COLO829 (cell line): ENCODE measurements at regions not wholly inside any gene's neighbourhood (a gene's known extent, or its start where the extent isn't known, plus 50 kb on each side); places are given as distances from the start of the nearest gene placed in this dataset.

Experiments used
- DNase-seq: peaks from one replicate; pipeline ENCODE4 v3.0.0; 2012; ENCODE audit warnings: low spot score

GRCh38 chr2:37425408-37425807, 81.0 kb downstream of the QPCT start:
- no peak for DNase-seq

- DNase-seq = no peak
Observed at GRCh38 chr2:37427241-37427640, 82.8 kb downstream of the QPCT start.

DNA sequence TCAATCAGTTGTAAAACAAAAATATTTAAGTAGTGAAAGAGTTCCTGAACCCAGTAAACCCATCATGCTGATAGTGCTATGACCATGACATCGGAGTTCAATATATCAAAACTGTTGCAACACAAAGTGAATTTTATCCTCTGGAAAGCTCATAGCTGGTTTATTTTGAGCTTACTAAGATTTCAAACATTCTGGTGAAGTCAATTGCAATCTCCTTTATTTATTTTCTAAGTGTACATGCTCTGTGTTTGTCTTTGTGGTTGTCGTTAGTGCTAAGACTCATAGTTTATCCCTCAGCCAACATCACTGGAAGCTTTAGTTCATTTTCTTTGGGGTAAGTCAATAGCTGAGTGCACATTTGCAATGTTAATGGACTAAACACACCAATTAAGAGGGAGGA, 91.9 kb downstream of the QPCT start:
- DNase-seq = no peak

DNA sequence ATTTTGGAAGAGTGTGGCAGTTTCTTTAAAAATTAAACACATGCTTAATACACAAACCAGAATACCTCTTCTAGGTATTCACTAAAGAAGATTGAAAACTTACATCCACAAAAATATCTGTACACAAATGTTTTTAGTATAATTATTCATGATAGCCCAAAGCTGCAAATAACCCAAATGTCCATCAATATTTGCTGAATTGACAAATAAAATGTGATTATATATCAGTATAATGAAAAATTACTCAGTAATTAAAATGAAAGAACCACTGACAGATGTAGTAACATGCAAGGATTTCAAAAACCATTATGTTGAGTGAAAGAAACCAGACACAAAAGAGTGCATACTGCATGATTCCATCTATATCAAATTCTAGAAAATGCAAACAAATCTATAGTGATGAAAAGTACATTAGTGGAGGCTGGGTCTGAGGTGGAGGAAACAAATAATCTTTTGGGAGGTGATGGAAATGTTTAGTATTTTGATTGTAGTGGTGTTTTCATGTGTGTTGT, 94.8 kb downstream of the QPCT start:
- no peak for DNase-seq

- DNase-seq = no peak
Observed at GRCh38 chr2:37441055-37441454, 96.6 kb downstream of the QPCT start.

DNA sequence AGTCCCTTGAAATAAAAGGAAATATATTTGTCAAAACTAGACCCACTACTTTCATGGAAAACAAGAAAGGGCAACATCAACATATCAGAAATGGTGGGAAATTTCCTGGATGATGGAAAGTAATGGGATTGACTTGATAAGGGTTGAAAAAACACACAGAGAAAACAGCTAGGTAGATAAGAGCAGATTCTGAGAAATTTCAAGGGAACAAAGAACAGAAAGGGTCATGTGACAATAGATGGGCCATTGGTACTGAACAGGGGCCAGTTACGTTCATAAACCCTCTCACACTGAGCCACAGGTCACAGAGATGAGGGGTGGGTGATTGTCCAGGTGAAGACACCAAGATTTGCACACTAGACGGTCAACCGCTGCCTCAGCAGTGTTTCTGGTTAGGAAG, 98.7 kb downstream of the QPCT start:
- no peak for DNase-seq

GRCh38 chr2:37447446-37447845, 103.0 kb downstream of the QPCT start:
- DNase-seq = no peak

DNA sequence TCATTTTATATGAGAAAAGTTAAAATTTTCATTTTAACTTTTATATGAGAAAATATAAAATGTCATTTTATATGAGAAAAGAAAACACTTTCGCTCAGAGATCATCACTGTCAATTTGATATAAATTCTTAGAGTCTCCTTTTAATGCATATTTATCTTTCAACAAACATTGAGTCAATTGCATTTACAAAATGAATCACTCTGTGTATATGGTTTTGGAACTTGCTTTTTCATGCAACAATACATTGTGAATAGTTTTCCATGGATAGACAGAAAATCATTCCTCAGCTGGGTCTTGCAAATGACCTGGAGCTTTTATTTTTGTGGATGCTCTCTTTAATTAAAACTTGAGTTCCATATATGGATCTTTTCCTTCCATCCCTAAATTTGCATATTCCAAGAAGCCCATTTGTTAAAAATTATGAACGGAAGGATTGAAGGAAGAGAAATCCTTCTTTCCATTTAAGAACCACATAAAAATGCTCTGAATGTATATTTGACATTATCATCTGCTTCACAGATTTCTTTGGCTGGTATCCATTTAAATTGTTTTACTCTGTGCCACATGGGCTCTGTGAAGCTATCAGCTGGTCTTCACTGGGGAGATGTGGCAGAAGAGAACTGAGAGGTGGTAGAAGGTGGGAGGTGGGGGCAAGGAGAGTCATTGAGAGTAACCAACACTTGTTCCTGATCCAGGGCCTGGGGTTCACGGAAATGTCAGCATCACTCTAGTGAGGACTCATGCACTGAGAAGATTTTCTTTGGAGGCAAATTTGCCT, 104.1 kb downstream of the QPCT start:
- no peak for DNase-seq

DNA sequence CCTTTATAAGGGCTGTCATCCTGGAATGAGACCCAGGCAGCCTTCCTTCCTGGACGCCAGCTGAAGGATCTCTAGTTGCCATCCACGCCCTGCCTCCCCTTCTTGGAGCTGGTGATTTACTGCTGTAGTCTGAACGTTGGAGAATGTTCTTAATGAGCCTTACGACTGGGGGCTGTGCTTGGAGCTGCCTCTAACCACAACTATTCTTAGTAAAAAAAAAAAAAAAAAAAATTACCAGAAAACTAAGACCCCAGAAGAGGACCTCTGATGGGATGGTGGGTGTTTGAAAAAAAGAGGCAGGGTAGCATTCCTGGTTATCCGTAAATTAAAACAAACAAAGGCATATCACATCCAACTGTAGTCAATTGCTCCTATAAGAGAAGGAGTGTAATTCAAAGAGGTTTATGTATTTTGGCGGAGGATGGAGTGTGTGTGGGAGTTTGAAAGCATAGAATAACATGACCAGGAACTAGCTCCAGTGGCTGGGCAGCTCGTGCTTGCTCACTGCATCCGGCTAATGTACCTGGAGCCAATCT, 105.4 kb downstream of the QPCT start:
- DNase-seq = peak; percentile 44

- DNase-seq = no peak
Observed at GRCh38 chr2:37453027-37453426, 108.6 kb downstream of the QPCT start.

DNA sequence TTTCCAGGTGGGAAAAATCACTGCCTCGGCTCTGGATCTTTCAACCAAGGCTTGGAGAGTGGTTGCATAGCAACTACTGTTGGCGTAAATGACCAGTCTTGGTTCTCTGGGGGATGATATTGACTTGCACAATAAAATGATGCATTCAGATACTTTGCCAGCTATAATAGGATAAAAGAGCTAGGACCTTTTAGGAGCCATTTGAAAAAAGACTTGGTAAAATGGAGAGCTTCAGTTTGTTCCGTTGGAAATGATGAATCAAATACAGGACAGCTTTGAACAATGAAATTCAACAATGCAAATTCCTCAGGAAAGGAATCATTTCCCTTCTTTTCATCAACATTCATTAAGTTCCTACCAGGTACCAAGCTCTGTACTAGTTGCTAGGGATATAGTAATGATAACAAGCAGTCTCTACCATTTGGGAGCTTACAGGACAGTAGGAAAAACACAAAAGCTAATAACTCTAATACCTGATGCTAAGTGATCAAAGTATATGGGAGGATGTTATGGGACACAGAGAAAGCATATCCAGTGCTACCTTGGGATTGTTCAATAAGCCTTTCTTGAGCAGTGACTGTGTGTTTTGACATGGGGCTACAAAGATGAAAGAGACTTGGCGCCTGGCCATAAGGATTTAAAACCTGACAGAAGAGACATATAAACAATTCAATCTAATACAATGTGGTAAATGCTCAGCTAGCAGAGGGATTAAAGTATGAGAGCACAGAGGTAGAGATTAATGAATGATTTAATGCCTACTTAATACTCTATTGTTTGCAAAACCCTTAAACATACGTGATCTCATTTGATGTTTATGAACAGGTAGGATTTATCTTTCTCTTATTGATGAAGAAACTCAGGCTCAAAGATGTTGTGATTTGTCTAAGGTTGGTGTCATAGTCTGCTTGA, 110.7 kb downstream of the QPCT start:
- no peak for DNase-seq

DNA sequence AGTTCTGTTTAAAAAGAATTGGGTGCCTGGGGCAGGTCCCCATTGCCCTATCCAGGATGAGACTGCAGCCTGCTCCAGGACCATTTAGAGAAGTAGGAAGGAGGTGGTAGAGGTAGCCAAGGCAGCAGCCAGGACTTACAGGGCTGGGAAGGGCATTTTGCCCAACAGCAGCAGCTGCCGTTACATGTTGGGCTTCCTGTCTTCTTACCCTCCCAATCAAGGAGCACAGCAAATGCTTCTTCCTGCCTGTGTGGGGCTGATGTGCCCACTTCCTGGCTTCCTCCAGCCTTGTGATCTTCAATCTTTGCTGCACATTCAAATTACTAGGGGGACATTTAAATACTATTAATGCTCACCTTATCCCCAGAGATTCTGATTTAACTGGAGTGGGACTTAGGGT, 112.0 kb downstream of the QPCT start:
- DNase-seq = no peak

DNA sequence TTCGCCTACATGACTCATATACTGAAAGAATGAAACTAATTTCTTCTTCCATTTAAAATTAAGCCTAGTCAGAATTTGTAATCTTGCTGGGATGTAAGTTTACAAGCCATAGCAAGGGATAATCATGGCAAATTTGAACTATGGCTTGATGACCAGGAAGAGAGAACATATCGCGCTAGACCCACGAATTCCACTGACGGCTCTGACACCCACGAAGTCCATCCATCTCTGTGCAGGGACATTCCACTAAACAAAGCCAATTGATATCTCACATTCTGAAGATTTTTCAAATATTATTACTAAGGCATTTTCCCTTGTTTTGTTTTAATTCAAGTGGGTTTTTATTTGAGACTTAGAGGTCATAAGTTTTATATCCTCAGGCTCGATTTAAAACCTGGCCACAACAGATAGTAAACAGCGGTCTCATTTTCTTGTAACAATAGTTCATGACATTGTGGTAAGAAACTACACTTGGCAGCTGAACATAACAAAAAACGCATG, 113.0 kb downstream of the QPCT start:
- DNase-seq = no peak

- DNase-seq = no peak
Observed at GRCh38 chr2:37458133-37458532, 113.7 kb downstream of the QPCT start.

GRCh38 chr2:37459095-37459981, 114.9 kb downstream of the QPCT start:
- no peak for DNase-seq

GRCh38 chr2:37460896-37461229, 116.4 kb downstream of the QPCT start:
- DNase-seq = no peak

DNA sequence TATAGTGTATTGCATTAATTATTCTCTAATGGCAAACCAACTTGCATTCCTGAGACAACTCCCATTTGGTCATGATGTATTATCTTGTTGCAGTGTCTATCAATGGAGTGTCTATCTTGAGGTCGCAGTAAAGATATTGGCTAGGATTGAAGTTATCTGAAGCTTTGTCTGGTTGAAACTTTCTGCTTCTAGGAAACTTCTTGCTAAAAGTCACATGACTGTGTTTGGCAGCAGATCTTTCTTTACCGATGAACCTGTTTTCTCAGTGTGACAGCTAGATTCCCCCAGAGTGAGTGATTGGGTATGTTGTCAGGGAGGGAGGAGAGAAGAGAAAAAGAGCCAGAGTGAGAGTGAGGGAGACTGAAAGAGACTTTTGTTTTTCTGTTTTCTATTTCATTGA, 119.6 kb downstream of the QPCT start:
- DNase-seq = no peak

GRCh38 chr2:37466533-37467222, 122.2 kb downstream of the QPCT start:
- DNase-seq = no peak

- DNase-seq = no peak
Observed at GRCh38 chr2:37468170-37468569, 123.7 kb downstream of the QPCT start.

DNA sequence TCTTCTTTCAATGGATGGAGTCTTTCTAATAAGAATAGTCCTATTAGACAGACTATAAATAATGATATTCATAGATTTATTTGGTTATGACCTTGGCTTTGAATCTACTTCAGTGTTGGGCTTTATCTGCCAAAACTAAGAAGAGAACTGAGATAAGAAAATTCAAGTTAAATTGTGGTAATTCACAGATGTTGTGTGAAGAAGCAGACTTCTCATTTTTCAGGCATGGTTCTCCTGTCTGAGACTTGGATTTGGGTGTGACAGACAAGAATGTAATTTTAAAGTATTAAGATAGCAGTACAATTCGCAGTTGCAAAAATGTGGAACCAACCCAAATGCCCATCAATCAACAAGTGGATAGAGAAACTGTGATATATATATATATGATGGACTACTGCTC, 124.7 kb downstream of the QPCT start:
- DNase-seq = no peak

DNA sequence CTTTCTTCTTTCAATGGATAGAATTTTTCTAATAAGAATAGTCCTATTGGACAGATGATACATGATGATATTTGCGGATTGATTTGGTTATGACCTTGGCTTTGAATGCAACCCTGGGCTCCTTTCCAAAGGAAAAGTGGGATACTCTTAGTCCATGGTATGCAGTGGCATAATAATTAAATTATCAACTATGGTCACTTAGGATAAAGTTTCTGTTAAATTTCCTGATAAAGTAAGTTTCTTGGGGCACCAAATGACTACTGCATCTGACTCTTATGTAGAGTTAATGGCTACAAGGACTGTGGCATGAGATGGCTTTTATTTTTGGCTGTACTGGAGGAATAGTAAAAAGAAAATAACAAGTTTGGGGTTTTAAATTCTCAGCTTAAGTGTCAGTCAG, 126.7 kb downstream of the QPCT start:
- no peak for DNase-seq
